Mucosa of rectum (tissue), 2 donors: ENCODE measurements at regions not wholly inside any gene's neighbourhood (a gene's known extent, or its start where the extent isn't known, plus 50 kb on each side); places are given as distances from the start of the nearest gene placed in this dataset.
A peak's percentile ranks its signal among the peaks of the same experiment; 100 is the strongest.

Source experiments
- H3K27ac ChIP-seq, 2 donors: one replicate each; pipeline ENCODE4 v1.7.0; 2013; ENCODE audit warnings: inconsistent platforms in 2 of 2, low read depth in 2 of 2, low read length in 2 of 2
- H3K27me3 ChIP-seq, 2 donors: one replicate each; pipeline ENCODE4 v1.7.0; 2013; ENCODE audit warnings: low read length in 2 of 2; ENCODE audit not compliant: control insufficient read depth in 2 of 2, insufficient read depth in 2 of 2
- H3K36me3 ChIP-seq, 2 donors: one replicate each; pipeline ENCODE4 v1.7.0; 2013; ENCODE audit warnings: low read length in 2 of 2; ENCODE audit not compliant: control insufficient read depth in 2 of 2, insufficient read depth in 2 of 2
- H3K4me1 ChIP-seq, 2 donors: one replicate each; pipeline ENCODE4 v1.7.0; 2013; ENCODE audit warnings: low read length in 2 of 2, mild to moderate bottlenecking in 1 of 2; ENCODE audit not compliant: control insufficient read depth in 2 of 2, insufficient read depth in 2 of 2
- H3K4me3 ChIP-seq, 2 donors: one replicate each; pipeline ENCODE4 v1.7.0; 2013; ENCODE audit warnings: low read length in 2 of 2
- H3K9ac ChIP-seq, 2 donors: one replicate each; pipeline ENCODE4 v1.7.0; 2013; ENCODE audit warnings: low read length in 2 of 2, low read depth in 1 of 2, mild to moderate bottlenecking in 1 of 2
- H3K9me3 ChIP-seq, 2 donors: one replicate each; pipeline ENCODE4 v1.7.0; 2013; ENCODE audit warnings: low read length in 2 of 2; ENCODE audit not compliant: control insufficient read depth in 2 of 2
- donor health status: healthy.
- donor health status: Normal muscosa, but diverticular disease.

- no peak overlapping the region for H3K9ac ChIP-seq
- H3K27me3 ChIP-seq: no peaks in the 10 kb centered on the region
- H3K27ac ChIP-seq: peak overlapping the region in 1 of 2 donors; percentile 31
- no peaks in the 10 kb centered on the region for H3K36me3 ChIP-seq
- no peaks in the 10 kb centered on the region for H3K9me3 ChIP-seq
- H3K4me1 ChIP-seq: peaks cover 3 to 4% of the 10 kb centered on the region in 2 donors
- H3K4me3 ChIP-seq: no peak overlapping the region
Observed at GRCh38 chr13:40438999-40439797, 227.2 kb downstream of the FOXO1 start.

GRCh38 chr13:40439928-40440327 is 226.5 kb downstream of the FOXO1 start:
- peaks cover 0 to 4% of the 10 kb centered on the region in 2 donors for H3K4me1 ChIP-seq
- H3K4me3 ChIP-seq: no peak overlapping the region
- H3K27ac ChIP-seq: no peak overlapping the region
- H3K9me3 ChIP-seq: no peaks in the 10 kb centered on the region
- H3K27me3 ChIP-seq: no peaks in the 10 kb centered on the region
- H3K9ac ChIP-seq: no peak overlapping the region
- H3K36me3 ChIP-seq: no peaks in the 10 kb centered on the region

GRCh38 chr13:40440990-40441820 is 225.2 kb downstream of the FOXO1 start:
- peak overlapping the region in 1 of 2 donors; percentile 7 for H3K27ac ChIP-seq
- H3K4me3 ChIP-seq: no peak overlapping the region
- no peak overlapping the region for H3K9ac ChIP-seq
- H3K27me3 ChIP-seq: no peaks in the 10 kb centered on the region
- H3K9me3 ChIP-seq: no peaks in the 10 kb centered on the region
- H3K4me1 ChIP-seq: peaks cover 0 to 7% of the 10 kb centered on the region in 2 donors
- H3K36me3 ChIP-seq: no peaks in the 10 kb centered on the region

DNA sequence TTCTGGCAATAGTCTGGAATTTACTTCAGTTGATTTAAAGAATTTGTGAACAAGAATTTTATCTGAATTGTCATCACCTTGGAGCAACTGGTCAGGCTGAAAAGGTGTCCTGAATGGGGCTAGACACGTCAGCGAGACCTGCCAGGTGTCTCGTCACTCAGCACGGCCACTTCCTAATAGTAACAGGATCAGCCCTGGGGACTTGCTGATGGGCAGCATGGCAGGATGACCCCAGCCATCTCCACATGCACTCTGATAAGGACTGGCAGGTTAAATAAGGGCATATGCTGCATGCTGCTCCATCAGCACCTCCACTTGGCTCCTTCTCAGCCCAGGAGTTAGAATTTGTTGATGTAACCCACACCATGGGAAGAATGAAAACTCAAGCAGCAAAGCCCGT is 224.2 kb downstream of the FOXO1 start:
- no peak overlapping the region for H3K4me3 ChIP-seq
- no peaks in the 10 kb centered on the region for H3K36me3 ChIP-seq
- H3K4me1 ChIP-seq: peaks cover 0 to 7% of the 10 kb centered on the region in 2 donors
- H3K27me3 ChIP-seq: no peaks in the 10 kb centered on the region
- no peak overlapping the region for H3K9ac ChIP-seq
- H3K27ac ChIP-seq: no peak overlapping the region
- no peaks in the 10 kb centered on the region for H3K9me3 ChIP-seq

GRCh38 chr13:40442826-40443225 is 223.6 kb downstream of the FOXO1 start:
- no peaks in the 10 kb centered on the region for H3K27me3 ChIP-seq
- H3K4me3 ChIP-seq: no peak overlapping the region
- H3K9me3 ChIP-seq: no peaks in the 10 kb centered on the region
- no peak overlapping the region for H3K9ac ChIP-seq
- no peak overlapping the region for H3K27ac ChIP-seq
- no peaks in the 10 kb centered on the region for H3K36me3 ChIP-seq
- H3K4me1 ChIP-seq: peaks cover 0 to 7% of the 10 kb centered on the region in 2 donors

- Histone ChIP-seq H3K9ac (no peak overlapping the region), H3K27ac (no peak overlapping the region), H3K27me3 (no peaks in the 10 kb centered on the region), H3K9me3 (no peaks in the 10 kb centered on the region), H3K4me1 (peaks cover 0 to 3% of the 10 kb centered on the region in 2 donors), H3K36me3 (no peaks in the 10 kb centered on the region), H3K4me3 (no peak overlapping the region)
Observed at GRCh38 chr13:40444241-40444640, 222.2 kb downstream of the FOXO1 start.

DNA sequence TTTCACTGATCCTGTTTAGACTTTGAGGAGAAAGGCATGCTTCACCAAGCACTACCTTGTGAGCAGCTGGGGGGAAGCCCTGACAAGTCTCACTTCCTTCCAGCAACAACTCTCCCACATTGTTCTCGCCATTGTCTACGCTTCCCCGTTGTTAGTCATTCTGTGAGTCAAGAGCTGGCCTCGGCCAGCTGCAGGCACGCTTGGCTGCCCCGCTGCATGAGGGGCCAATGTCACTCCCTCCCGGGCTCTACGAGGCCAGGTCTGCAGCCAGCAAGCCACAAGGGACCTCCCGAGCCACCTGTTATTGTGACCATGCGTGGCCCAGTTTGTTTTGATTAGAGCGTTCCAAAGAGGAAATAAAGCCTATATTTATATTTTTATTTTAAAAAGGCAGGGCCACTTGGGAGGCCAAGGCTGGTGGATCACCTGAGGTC is 220.9 kb downstream of the FOXO1 start:
- Histone ChIP-seq H3K9ac (no peak overlapping the region), H3K27ac (peak overlapping the region; percentile 16 to 20), H3K4me1 (peaks cover 0 to 3% of the 10 kb centered on the region in 2 donors), H3K36me3 (no peaks in the 10 kb centered on the region), H3K27me3 (no peaks in the 10 kb centered on the region), H3K4me3 (no peak overlapping the region), H3K9me3 (no peaks in the 10 kb centered on the region)

- Histone ChIP-seq H3K9me3 (no peaks in the 10 kb centered on the region), H3K27me3 (no peaks in the 10 kb centered on the region), H3K4me3 (no peak overlapping the region), H3K36me3 (no peaks in the 10 kb centered on the region), H3K4me1 (peaks cover 0 to 3% of the 10 kb centered on the region in 2 donors), H3K27ac (no peak overlapping the region), H3K9ac (no peak overlapping the region)
Observed at GRCh38 chr13:40446365-40446764, 220.1 kb downstream of the FOXO1 start.

DNA sequence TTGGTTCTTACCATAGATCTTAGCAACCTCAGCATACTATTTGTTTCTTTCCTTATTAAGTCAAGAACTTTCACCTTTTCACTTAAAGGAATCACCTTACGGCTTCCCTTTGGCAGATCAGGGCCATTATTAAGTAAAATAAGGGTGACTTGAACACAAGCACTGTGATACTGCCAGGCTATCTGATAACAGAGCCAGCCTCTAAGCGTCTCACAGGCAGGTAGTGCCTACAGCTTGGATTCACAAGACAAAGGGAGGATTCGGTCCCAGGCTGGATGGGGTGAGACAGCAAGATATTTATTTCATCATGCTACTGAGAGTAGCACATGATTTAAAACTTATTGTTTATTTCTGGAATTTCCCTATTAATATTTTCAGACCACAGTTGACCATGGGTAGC is 218.6 kb downstream of the FOXO1 start:
- peaks cover 0 to 3% of the 10 kb centered on the region in 2 donors for H3K4me1 ChIP-seq
- H3K27ac ChIP-seq: no peak overlapping the region
- H3K27me3 ChIP-seq: no peaks in the 10 kb centered on the region
- H3K36me3 ChIP-seq: no peaks in the 10 kb centered on the region
- no peak overlapping the region for H3K4me3 ChIP-seq
- no peak overlapping the region for H3K9ac ChIP-seq
- no peaks in the 10 kb centered on the region for H3K9me3 ChIP-seq

DNA sequence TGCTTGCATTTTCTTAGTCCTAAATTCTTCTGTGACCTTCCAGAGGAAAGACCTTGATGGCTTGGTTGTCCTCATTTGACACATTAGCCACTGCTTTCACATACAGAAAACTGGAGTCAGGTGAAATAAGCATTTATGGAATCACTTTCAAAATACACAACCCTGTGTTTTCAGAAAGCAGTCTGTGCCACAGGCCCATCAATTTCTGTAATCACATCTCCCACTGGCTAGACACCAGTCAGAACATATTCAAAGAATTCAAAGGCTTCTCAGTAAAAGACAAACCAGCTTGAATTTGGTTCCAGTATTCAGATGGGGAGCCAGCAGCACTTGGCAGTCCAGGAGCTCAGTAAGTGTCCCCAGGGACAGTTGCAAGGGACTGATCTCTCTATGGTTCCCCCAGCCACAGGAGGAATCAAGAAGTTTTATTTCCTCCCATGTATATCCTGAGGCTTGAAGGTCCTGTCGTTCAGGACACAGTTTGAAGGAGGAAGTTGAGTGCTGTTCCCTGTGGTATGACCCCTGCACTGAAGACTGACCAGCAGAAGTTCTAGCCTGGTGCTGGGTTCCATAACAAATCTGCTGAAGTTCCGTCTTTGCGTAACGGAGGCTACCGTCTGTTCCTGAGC is 214.3 kb downstream of the FOXO1 start:
- Histone ChIP-seq H3K4me1 (no peaks in the 10 kb centered on the region), H3K36me3 (no peaks in the 10 kb centered on the region), H3K27me3 (no peaks in the 10 kb centered on the region), H3K4me3 (no peak overlapping the region), H3K9me3 (no peaks in the 10 kb centered on the region), H3K9ac (no peak overlapping the region), H3K27ac (no peak overlapping the region)
